Thyroid gland (tissue), 4 donors: ENCODE measurements at regions not wholly inside any gene's neighbourhood (a gene's known extent, or its start where the extent isn't known, plus 50 kb on each side); places are given as distances from the start of the nearest gene placed in this dataset.

Experiments
- POLR2A ChIP-seq, 2 donors: fragments of 450-650 bp; IDR thresholded peaks; one replicate each; pipeline ENCODE4 v1.6.1; 2017; ENCODE audit warnings: antibody characterized with exemption in 2 of 2, mild to moderate bottlenecking in 2 of 2, moderate library complexity in 1 of 2
- TF ChIP-seq, protein P1 (sequence below), 6 experiments: fragments of 200-600 bp in 3 of 6; fragments of 450-650 bp in 3 of 6; sonication (generic) in 3 of 6; IDR thresholded peaks; one replicate each; pipeline ENCODE4 v1.5.1; 2016 to 2019; ENCODE audit warnings: antibody characterized with exemption in 6 of 6, mild to moderate bottlenecking in 2 of 6, inconsistent platforms in 1 of 6, moderate library complexity in 1 of 6

DNA sequence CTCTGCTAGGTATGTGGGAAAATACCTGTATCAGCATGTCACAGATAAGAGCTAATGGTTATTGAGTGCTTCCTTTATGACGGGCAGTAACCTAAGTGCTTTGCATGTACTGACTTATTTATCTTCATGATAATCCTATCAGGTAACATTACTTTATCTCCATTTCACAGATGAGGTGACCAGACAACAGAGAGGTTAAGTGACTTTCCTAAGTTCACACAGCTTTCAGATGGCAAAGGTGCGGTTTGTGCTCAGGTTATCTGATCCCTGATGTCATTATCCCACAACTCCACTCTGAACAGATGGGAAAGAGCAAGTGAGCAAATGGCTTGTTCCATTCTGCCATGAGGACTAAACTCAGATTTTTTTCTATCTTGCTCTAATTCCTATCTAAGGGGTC, 217.0 kb upstream of the PODXL start:
- TF ChIP-seq, protein P1, sequence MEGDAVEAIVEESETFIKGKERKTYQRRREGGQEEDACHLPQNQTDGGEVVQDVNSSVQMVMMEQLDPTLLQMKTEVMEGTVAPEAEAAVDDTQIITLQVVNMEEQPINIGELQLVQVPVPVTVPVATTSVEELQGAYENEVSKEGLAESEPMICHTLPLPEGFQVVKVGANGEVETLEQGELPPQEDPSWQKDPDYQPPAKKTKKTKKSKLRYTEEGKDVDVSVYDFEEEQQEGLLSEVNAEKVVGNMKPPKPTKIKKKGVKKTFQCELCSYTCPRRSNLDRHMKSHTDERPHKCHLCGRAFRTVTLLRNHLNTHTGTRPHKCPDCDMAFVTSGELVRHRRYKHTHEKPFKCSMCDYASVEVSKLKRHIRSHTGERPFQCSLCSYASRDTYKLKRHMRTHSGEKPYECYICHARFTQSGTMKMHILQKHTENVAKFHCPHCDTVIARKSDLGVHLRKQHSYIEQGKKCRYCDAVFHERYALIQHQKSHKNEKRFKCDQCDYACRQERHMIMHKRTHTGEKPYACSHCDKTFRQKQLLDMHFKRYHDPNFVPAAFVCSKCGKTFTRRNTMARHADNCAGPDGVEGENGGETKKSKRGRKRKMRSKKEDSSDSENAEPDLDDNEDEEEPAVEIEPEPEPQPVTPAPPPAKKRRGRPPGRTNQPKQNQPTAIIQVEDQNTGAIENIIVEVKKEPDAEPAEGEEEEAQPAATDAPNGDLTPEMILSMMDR (IDR thresholded peaks at IDR 0.05), result no peak
- TF ChIP-seq POLR2A (IDR thresholded peaks at IDR 0.05), result no peak
